ENCODE measurements at regions not wholly inside any gene's neighbourhood (a gene's known extent, or its start where the extent isn't known, plus 50 kb on each side); places are given as distances from the start of the nearest gene placed in this dataset.

DNA sequence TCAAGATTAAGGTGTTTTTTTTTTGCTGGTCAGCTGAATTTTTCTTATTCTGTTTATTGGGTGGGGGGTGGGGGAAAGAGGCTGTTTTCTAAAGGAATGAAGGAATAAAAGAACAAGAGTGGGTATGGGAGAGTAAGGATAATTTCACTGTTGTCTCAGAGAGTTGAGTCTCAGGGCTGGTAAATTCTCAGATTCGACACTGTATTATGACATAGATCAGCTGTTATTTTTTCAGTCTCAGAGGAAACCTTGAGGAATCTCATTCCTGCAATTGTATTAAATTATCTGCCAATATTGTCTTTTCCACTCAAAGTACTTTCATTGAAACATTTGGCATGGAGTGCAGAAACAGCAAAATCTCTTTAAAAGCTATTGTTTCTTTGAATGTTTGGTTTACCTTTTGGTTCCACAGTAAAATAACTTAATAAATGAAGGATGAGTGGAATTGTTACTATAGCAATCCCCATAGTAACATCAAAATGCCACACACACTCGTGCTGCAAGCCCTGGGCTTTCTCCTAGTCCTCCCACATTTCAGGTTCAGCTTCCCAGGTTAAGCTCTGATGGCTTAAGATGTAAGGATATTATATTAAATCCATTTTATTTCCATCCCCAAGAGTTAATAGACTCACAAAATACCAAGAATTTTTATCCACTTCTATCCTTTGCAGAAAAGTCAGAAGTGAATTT is 478.7 kb upstream of the TCF4 start:
- no peak for DNase-seq

DNA sequence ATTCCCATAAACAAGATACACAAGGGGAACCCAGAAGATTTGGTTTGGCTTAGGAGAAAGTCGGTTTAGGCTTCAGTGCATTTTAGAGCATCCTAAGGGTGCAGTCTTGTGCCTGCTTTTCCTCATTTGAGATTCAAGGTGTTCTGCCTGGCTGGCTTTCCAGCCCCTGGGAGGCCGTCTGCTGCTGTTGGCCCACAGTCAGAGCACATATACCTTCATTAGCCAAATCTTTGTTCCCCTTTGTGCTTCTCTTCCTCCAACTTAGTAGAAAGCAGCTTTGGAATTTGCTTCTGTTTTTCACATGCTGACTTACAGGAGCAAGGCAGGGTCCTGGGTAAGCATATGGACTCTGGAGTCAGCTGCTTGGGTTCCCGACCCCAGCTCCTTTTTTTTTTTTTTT is 477.1 kb upstream of the TCF4 start:
- no peak for DNase-seq

GRCh38 chr18:56062931-56063330 is 474.9 kb upstream of the TCF4 start:
- DNase-seq: no peak

GRCh38 chr18:56060967-56061541 is 473.1 kb upstream of the TCF4 start:
- DNase-seq: no peak

DNA sequence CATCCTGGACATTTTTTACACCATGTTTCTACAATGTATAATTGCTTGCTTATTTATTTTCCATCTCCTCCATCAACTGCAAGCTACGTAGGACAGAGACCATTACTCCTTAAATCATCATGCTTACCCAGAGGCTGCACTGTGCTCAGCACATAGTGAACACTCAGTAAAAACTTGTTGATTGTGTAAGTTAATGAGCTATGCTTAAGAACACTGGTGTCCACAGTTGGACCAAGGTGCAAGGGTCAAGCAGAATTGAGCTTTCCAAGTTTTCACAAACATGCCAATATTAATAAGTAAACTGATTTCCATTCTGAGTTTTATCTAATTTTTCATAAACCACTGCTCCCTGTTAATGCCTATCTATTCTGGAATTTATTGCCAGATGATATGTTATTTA is 464.2 kb upstream of the TCF4 start:
- no peak for DNase-seq

- DNase-seq: no peak
These were observed 456.2 kb upstream of the TCF4 start for GRCh38 chr18:56044239-56044638.

DNA sequence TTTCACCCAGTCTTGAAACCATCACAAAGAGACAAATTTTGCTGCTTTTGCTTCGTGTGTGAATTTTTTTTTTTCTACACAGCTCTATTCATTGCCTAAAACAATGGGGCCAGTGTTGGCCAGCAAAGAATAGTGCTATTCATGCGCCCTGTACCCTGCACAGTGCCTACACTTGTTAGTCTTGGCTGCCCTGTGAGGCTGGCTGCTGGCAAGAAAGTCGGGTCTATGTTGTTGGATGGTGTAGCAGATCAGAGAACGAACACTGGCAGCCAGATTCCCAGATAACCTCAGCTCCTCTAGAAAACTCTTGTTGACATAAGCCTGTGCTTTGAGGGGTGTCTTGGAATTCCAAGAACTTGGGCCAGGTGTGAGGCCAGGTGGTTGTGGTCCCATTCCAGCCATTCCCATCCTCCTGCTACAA is 455.7 kb upstream of the TCF4 start:
- DNase-seq: no peak

DNA sequence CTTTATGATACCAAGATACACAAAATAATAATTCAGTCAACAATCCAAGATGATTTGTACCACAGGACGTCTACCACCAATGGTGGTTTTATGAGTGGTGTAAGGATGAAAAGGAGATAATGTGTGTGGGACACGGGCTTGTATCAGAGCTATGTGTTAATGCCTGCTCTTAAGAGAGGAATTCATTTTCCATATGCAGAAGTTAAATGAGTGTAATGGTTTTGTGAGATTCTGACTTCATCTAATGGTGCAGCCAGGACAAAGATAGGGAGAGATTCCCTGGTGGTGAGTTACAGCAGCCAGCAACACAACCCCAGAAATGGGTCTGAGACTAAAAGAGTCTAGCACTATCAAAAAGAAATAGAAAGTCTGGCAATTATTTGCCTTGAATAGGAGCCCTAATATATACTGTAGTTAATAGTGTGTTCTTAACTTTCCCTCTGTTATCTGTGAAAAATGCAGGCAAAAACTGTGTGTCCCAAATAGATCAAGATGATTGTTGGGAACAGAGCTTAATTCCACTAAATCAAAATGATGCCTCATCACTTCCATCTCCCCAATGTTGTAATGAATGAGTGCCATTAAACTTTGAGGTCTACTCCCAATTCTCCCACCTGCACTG is 455.0 kb upstream of the TCF4 start:
- no peak for DNase-seq

DNA sequence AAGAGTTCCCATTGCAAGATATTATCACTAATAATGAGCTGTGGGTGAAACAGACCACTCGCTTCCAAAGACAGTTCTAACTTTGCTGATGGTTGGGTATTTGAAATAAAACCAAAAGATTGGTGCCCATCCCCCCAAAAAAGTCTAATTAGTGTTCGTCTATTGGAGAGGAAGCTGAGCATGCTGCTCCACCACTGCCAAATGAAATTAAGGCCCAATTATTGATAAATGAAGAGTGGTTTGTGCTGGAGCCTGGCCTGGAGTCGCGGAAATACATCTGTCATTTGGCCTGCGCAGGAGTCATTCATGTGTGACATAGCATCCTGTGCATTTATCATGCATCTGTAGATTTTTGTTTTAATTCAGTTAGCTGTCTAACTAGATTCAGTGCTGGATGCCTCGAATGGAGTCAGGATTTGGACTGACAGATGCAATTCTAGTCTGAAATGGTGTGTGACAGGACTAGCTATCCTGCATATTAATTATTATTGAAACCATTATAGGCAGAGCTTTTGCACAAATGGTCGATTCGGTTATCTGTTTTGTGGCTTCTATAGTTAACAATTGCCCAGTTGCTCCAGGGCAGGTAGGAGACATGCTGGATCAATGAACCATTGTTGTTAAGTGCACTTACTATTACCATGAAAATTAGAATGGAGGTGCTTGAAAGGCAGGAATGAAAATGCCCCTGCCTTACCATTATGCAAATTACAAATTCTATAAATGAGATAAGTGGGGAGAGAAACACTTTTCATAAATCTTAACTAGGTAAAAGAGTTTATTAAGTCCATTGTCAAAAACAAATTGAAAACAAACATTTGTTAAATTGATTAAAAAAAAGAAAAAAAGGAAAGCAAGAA is 450.4 kb upstream of the TCF4 start:
- no peak for DNase-seq

DNA sequence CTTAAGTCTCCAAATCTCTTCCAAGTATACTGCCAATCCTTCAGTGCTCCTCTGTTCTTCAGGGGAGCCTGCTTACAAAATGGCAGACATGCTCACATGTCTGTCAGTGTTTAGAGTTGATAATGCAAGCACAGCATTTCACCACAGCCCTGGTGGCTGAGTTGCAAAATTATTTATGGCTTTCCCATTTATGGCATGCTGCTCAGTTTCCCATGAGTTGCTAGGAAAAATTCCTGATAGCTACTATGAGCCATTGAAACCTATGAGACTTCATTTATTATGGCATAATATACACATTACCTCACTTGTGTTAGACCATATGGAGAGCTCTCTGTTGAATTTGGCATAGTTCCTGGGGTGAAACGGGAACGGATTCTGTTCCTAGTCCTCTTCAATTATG is 448.7 kb upstream of the TCF4 start:
- no peak for DNase-seq

- no peak for DNase-seq
These were observed 447.6 kb upstream of the TCF4 start for GRCh38 chr18:56035546-56035945.

DNA sequence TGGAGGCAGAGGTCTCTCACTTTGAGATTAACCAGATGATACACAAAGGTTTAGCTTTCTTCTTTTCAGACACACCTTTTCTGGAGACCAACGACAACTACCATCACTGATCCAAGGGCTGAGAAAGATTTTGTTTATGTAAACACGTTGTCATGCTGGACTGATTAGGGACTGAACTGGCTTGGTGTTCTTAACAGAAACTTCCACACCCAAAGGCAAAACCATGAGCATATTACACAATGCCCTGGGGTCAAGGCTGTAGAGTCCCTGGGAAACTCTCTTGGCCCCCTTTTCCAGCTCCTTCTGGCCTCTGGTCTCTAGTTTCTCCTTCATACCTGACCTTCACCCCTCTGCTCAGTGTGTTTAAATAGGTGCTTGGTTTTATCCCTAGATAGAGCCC is 447.0 kb upstream of the TCF4 start:
- DNase-seq: no peak

GRCh38 chr18:56030060-56030459 is 442.1 kb upstream of the TCF4 start:
- no peak for DNase-seq

GRCh38 chr18:56028514-56028913 is 440.5 kb upstream of the TCF4 start:
- no peak for DNase-seq

- DNase-seq: no peak
These were observed 438.5 kb upstream of the TCF4 start for GRCh38 chr18:56026509-56026908.

GRCh38 chr18:56021809-56022195 is 433.8 kb upstream of the TCF4 start:
- DNase-seq: no peak

DNA sequence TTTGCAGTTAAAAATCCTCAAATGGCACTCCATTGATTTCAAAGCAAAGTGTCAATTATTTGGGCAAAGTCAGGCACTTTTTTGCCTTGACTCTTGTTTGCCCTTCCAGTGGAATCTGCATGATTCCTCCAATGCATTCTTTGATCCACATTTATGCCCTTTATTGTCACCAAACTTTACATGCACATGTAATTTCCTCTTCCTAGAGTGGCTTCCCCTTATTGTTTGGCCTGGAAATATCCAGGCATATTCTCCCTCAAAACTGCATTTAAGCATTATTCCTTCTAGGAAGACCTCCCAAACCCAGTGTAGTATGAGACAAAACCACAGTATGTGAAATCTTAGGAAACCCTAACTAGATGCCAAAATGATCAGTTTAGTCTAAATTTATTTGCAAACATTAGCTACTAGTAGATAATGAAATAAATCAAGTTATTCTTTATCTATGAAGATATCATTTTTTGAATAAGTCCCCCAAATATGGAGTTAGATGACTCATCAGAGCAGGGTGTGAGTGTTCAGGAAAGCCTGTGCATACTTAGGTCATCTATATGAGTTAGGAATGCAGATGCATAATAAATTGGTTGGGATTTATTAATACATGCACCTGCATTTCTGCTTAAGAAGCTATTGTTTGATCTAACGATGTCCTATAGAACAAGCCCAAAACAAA is 433.3 kb upstream of the TCF4 start:
- no peak for DNase-seq

GRCh38 chr18:56019908-56020307 is 431.9 kb upstream of the TCF4 start:
- no peak for DNase-seq

DNA sequence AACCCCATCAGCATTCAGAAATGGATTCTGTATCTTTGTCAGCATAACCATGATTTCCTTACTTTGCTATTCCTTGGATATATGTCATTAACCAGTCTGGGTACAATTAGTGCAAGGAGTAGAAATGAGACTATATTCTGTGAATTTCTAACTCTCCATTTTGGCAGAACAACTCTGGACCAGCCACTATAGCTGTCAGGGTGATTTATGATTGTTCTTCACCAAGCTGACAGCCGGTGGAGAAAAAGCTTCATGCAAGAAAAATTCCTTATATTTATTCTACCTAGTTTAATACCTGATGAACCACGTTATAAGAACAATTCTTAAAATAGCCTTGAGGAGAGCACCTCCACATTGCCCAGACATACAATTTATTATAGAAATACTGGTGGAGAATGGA is 431.2 kb upstream of the TCF4 start:
- no peak for DNase-seq

- no peak for DNase-seq
These were observed 421.4 kb upstream of the TCF4 start for GRCh38 chr18:56009411-56009810.

DNA sequence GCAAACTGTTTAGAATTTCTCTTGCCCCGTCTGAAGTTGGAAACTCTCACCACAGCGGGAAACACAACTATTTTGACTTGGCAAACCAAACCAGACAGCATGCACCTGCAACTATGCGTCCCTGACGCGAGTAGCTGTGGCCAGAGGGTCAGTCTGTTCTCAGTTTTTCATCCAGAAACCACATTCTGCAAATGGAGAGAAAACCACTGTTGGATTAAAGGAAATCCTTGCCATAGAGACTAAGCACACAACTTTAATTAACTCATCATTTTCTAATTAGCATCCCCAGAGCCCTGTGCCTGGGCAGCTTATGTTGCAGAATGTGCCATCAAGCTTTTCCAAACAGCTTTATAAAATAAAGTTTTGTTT is 415.7 kb upstream of the TCF4 start:
- DNase-seq: no peak

GRCh38 chr18:56003009-56003719 is 415.2 kb upstream of the TCF4 start:
- DNase-seq: no peak

DNA sequence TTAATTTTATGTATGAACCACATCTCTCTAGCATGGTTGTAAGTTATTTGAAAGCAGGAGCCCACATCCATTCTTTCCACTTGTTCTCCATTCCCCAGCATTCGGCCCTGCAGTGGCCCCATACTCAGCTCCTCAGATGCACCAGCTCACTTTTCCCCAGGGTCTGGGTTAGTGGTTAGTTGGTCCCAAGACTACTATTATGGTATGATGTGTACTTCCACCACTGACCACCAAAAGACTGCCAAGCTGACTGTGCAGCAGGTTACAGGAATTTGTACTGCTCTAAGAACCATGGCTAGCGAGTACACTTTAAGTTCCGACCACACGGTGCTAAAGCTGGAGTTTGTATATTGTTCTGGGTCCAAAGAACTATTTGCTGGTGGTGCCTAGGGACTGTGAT is 413.6 kb upstream of the TCF4 start:
- no peak for DNase-seq
